GM19395 (cell line): ENCODE measurements at regions not wholly inside any gene's neighbourhood (a gene's known extent, or its start where the extent isn't known, plus 50 kb on each side); places are given as distances from the start of the nearest gene placed in this dataset.
A peak's percentile ranks its signal among the peaks of the same experiment; 100 is the strongest.

Source experiments
- ATAC-seq: cut with Tn5 transposase; IDR thresholded peaks from one replicate; pipeline ENCODE4 v1.9.1; 2021; ENCODE audit warnings: mild to moderate bottlenecking, moderate library complexity; ENCODE audit not compliant: unreplicated experiment

GRCh38 chr5:57695706-57696388, 213.2 kb upstream of the ACTBL2 start:
- no peak for ATAC-seq

- ATAC-seq = no peak
Measured at GRCh38 chr5:57695179-57695578, 212.6 kb upstream of the ACTBL2 start.

GRCh38 chr5:57693488-57694305, 211.1 kb upstream of the ACTBL2 start:
- no peak for ATAC-seq

- peak; percentile 53 for ATAC-seq
Measured at GRCh38 chr5:57692582-57693487, 210.2 kb upstream of the ACTBL2 start.

GRCh38 chr5:57690724-57691123, 208.1 kb upstream of the ACTBL2 start:
- no peak for ATAC-seq

- ATAC-seq = no peak
Measured at GRCh38 chr5:57687596-57687995, 205.0 kb upstream of the ACTBL2 start.

- ATAC-seq = no peak
Measured at GRCh38 chr5:57685516-57686255, 203.1 kb upstream of the ACTBL2 start.

- no peak for ATAC-seq
Measured at GRCh38 chr5:57684299-57684702, 201.7 kb upstream of the ACTBL2 start.

- ATAC-seq = no peak
Measured at GRCh38 chr5:57683036-57683630, 200.5 kb upstream of the ACTBL2 start.

- no peak for ATAC-seq
Measured at GRCh38 chr5:57681942-57682341, 199.3 kb upstream of the ACTBL2 start.

- no peak for ATAC-seq
Measured at GRCh38 chr5:57680686-57681085, 198.1 kb upstream of the ACTBL2 start.

GRCh38 chr5:57677235-57677634, 194.6 kb upstream of the ACTBL2 start:
- no peak for ATAC-seq

- ATAC-seq = no peak
Measured at GRCh38 chr5:57676222-57677098, 193.8 kb upstream of the ACTBL2 start.

- no peak for ATAC-seq
Measured at GRCh38 chr5:57675236-57675635, 192.6 kb upstream of the ACTBL2 start.

- no peak for ATAC-seq
Measured at GRCh38 chr5:57671371-57671770, 188.8 kb upstream of the ACTBL2 start.

GRCh38 chr5:57666582-57666981, 184.0 kb upstream of the ACTBL2 start:
- no peak for ATAC-seq

GRCh38 chr5:57665146-57665936, 182.7 kb upstream of the ACTBL2 start:
- ATAC-seq = no peak

GRCh38 chr5:57664700-57665099, 182.1 kb upstream of the ACTBL2 start:
- no peak for ATAC-seq
